ENCODE measurements at regions not wholly inside any gene's neighbourhood (a gene's known extent, or its start where the extent isn't known, plus 50 kb on each side); places are given as distances from the start of the nearest gene placed in this dataset.

DNA sequence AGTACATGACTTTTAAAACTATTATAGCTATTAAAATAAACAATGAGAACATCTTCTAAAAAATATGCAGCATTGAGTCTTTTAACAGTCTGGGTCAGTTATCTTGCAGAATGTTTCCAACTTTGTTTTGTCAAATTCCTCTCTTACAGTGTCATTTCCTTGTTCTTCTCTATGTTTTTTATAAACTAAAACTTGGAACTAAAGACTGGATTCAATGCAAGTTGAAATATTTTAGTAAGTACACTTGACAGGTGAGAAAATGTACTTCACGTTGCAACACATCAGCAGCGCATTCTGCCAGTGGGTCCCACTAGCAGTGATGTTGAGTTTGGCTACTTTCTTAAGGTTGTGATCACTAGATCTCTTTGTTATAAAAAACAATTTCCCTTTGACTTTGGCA, 1407.6 kb upstream of the RAG2 start:
- TF ChIP-seq CTCF (IDR thresholded peaks at IDR 0.05; ENCODE audit: insufficient read depth, low read depth, low read length) (no peak), EZH2 (IDR thresholded peaks at IDR 0.05; ENCODE audit: insufficient read depth, low read length) (no peak)
